ENCODE measurements at regions not wholly inside any gene's neighbourhood (a gene's known extent, or its start where the extent isn't known, plus 50 kb on each side); places are given as distances from the start of the nearest gene placed in this dataset.

DNA sequence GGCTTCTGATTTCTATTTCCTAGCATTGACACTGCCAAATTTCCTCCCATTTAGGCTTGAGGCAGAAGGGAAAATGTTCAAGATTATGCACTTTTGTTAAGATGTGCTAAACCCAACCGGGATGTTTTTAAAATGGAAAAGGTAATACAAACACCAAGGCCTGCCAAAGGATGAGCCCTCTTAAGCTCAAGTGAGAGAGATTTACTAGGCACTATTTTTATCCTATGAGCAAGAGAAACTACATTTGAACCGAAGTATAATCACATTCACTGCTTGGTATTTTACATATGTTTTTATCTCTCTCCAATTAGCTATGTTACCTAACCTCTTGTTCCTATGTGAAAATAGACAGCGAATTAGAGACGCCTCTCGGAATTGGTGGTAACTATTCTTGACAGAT, 295.8 kb downstream of the GABRB3 start:
- H3K4me3 ChIP-seq (ENCODE audit: low read length), result no peak overlapping the region
- TF ChIP-seq, protein P1, sequence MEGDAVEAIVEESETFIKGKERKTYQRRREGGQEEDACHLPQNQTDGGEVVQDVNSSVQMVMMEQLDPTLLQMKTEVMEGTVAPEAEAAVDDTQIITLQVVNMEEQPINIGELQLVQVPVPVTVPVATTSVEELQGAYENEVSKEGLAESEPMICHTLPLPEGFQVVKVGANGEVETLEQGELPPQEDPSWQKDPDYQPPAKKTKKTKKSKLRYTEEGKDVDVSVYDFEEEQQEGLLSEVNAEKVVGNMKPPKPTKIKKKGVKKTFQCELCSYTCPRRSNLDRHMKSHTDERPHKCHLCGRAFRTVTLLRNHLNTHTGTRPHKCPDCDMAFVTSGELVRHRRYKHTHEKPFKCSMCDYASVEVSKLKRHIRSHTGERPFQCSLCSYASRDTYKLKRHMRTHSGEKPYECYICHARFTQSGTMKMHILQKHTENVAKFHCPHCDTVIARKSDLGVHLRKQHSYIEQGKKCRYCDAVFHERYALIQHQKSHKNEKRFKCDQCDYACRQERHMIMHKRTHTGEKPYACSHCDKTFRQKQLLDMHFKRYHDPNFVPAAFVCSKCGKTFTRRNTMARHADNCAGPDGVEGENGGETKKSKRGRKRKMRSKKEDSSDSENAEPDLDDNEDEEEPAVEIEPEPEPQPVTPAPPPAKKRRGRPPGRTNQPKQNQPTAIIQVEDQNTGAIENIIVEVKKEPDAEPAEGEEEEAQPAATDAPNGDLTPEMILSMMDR (conservative IDR thresholded peaks at IDR 0.05; ENCODE audit: low read depth, low read length), result no peak
- no peak for DNase-seq (ENCODE audit: low read depth)

DNA sequence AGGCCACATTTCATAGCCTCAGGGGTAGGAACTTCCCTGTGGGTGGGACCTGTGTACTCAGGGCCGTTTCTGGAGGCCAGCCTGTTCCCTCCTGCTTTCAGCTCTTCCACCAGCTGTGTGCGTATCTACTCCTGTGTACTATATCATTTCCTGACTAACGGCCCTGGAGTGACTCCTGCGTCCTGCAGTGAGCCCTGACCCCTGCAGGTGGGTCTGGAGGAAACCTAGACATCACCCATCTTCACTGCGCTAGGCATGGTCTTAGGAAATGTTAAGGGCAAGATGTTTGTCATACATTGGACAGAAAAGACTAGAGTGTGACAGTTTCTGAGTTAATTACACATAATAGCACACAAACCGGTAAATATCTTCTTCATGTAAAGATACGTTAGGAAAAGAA, 297.3 kb downstream of the GABRB3 start:
- no peak overlapping the region for H3K4me3 ChIP-seq (ENCODE audit: low read length)
- TF ChIP-seq, protein P1 (conservative IDR thresholded peaks at IDR 0.05; ENCODE audit: low read depth, low read length), result no peak
- no peak for DNase-seq (ENCODE audit: low read depth)

DNA sequence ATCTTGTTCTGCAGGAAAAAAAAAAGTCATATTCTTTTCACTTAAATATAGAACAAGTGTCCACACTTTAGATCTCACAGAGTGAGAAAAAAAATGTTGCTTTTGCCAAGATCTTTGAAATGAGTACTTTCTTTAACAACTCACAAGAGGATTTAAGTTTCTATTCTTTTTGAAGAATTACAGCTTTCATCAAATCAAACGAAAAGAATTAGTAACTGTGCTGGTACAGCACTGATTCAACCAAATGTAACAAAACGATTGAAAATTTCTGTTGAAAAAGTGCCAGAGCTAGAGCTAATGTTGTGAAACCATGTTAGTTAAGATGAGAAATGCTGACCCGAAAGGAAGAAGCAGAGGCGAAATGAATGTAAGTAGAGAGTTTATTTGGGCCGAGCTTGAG, 300.2 kb downstream of the GABRB3 start:
- DNase-seq (ENCODE audit: low read depth), result no peak
- TF ChIP-seq, protein P1 (conservative IDR thresholded peaks at IDR 0.05; ENCODE audit: low read depth, low read length), result no peak
- no peak overlapping the region for H3K4me3 ChIP-seq (ENCODE audit: low read length)

DNA sequence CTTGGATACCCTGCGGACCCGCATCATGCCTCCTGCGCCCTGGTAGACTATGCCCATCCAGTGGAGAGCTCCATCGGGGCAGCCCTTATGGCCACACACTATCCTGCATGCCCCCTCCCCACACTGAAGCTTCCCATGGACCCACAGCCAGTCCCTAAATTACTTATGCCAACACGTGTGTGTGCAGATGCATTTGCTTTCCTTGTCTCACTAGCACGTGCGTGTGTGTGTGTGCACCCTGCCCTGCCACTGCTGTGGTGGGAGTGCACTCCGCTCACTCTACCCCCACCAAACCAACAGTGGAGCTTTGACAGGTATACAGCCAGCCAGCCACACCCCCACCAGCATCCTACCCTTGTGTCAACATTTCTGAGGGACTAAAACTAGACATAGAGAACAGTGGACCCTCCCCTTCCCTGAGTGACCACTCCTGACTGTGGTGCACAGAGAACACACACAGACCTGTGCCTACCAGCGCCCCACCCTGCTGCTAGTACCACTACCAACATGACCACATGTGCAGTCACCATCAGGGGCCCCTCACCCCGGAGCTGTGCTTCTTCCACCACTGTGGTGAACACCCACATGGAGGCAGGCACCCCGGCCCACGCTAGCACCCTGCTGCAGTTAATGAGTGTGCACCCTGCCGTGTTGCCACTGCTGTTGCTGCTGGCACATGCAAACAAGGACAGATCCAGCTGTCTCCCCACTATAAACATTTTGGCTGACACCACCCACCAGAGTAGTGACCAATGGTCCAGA, 310.8 kb downstream of the GABRB3 start:
- TF ChIP-seq, protein P1 (conservative IDR thresholded peaks at IDR 0.05; ENCODE audit: low read depth, low read length), result no peak
- no peak for DNase-seq (ENCODE audit: low read depth)
- no peak overlapping the region for H3K4me3 ChIP-seq (ENCODE audit: low read length)

DNA sequence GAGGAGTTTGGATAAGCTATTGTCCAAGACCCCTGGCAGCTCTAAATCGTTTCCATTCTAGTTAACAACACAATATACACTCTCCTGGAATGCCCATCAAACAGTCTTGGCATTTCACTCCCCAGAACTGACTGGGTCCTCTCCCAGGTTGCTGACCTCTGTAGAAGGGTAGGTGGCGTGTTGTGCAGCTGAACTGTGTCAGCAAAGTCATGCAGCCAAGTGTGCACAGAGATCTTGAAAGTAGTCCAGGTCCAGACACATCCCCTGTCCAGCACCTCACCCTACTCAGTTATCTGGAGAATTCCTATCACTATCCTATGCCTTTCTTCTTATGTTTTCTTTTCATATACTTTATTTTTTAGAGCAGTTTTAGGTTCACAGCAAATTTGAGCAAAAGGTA, 312.7 kb downstream of the GABRB3 start:
- TF ChIP-seq, protein P1 (conservative IDR thresholded peaks at IDR 0.05; ENCODE audit: low read depth, low read length), result no peak
- no peak overlapping the region for H3K4me3 ChIP-seq (ENCODE audit: low read length)
- no peak for DNase-seq (ENCODE audit: low read depth)

DNA sequence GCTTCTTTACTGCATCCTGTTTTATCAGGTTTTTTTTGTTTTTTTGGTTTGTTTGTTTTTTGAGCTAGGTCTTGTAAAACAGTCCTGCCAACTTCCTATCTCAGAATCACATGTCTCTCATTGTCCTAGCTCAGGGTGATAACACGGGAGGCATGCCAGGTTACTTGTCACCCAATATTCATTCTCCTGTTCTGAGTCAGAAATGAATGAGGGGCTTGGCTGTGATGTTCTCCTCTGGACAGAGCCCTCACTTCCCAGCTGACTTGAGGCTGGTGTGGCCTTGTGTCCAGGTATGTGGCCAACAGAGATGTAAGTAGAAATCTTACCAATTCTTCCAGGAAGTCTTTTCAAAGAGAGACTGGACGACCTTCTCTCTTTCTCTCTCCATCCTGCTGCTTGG, 317.0 kb downstream of the GABRB3 start:
- TF ChIP-seq, protein P1 (conservative IDR thresholded peaks at IDR 0.05; ENCODE audit: low read depth, low read length), result no peak
- DNase-seq (ENCODE audit: low read depth), result no peak
- no peak overlapping the region for H3K4me3 ChIP-seq (ENCODE audit: low read length)

DNA sequence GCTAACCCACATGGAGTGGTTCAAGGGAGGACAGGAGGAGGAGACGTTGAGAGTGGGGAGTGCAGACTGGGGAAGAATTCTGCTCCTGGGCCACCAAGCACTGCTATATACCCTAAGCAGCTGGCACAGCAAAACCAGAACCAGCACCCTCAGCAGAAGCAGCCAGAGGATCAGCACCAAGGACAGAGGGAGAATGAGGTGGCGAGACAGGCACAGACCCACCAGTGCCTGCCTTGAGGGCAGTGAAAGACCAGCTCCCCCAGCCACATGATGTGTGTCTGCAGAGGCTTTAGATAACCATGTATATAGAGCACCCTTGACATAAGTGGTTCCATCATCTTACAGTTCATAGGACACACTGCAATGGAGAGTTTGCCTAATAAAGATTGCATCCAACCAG, 319.0 kb downstream of the GABRB3 start:
- H3K4me3 ChIP-seq (ENCODE audit: low read length), result no peak overlapping the region
- TF ChIP-seq, protein P1 (conservative IDR thresholded peaks at IDR 0.05; ENCODE audit: low read depth, low read length), result no peak

More for the DNA sequence above, 319.0 kb downstream of the GABRB3 start:
- DNase-seq (ENCODE audit: low read depth), result no peak

Data from retinal pigment epithelial cell (primary cell).